ENCODE measurements at regions not wholly inside any gene's neighbourhood (a gene's known extent, or its start where the extent isn't known, plus 50 kb on each side); places are given as distances from the start of the nearest gene placed in this dataset.

DNA sequence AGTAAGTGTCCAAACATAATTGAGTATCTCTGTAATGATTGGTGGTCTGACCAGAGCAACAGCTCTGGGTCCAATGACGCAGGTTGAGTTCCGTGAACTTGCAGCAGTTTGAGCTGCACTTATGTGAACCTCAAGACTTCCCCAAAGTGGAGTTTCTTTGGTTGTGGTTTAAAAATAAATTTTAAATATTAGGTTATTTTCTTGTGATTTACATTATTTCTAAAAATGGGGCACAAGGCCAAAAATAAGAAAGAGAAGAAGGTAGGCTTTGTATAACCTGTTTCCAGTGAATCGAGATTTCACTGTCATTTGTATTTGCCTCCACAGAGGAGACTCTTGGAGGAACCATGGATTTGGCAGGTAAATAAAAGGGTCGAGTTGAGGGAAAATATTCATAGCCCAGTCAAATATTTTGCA is 166.4 kb upstream of the ZNF217 start:
- intact Hi-C loops (cut with DNase I) = no loop called here
- 87 to 89% (median 87%) methylated on average over 4 of the region's 4 CpGs for WGBS, 3 donors
- no peaks in the 10 kb centered on the region for H3K27me3 ChIP-seq
- no peak overlapping the region for H3K27ac ChIP-seq
- no peaks in the 10 kb centered on the region for H3K4me1 ChIP-seq (ENCODE audit: insufficient read depth)
- no peak overlapping the region for H3K4me3 ChIP-seq
- no peak for DNase-seq
- no peaks in the 10 kb centered on the region for H3K36me3 ChIP-seq
- TF ChIP-seq EP300 (IDR thresholded peaks at IDR 0.05) (no peak), POLR2A (IDR thresholded peaks at IDR 0.05) (no peak)
- TF ChIP-seq, protein P1, sequence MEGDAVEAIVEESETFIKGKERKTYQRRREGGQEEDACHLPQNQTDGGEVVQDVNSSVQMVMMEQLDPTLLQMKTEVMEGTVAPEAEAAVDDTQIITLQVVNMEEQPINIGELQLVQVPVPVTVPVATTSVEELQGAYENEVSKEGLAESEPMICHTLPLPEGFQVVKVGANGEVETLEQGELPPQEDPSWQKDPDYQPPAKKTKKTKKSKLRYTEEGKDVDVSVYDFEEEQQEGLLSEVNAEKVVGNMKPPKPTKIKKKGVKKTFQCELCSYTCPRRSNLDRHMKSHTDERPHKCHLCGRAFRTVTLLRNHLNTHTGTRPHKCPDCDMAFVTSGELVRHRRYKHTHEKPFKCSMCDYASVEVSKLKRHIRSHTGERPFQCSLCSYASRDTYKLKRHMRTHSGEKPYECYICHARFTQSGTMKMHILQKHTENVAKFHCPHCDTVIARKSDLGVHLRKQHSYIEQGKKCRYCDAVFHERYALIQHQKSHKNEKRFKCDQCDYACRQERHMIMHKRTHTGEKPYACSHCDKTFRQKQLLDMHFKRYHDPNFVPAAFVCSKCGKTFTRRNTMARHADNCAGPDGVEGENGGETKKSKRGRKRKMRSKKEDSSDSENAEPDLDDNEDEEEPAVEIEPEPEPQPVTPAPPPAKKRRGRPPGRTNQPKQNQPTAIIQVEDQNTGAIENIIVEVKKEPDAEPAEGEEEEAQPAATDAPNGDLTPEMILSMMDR (IDR thresholded peaks at IDR 0.05) = no peak
- no peaks in the 10 kb centered on the region for H3K9me3 ChIP-seq

DNA sequence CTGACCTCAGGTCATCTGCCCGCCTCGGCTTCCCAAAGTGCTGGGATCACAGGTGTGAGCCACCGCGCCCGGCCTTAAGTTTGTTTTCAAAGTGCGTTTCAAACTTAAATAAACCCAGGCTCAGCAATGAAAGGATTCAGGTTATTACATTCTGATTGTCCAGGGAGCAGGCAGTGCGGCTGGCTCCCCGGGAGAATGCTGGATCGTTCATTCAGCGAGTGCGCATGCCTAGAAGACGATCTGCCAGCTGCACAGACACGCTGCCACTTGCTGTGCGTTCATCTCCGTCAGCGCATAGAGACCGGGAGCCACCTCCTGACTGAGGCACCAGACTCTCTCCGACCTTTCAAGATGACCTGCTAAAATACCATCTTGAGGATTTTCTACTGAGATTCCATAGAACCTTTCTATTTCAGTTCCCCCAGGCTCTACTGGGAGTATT is 163.9 kb upstream of the ZNF217 start:
- Histone ChIP-seq H3K4me1 (ENCODE audit: insufficient read depth) (peaks cover 1% of the 10 kb centered on the region), H3K9me3 (no peaks in the 10 kb centered on the region), H3K27me3 (no peaks in the 10 kb centered on the region), H3K36me3 (no peaks in the 10 kb centered on the region), H3K4me3 (no peak overlapping the region), H3K27ac (no peak overlapping the region)
- no peak for TF ChIP-seq POLR2A (IDR thresholded peaks at IDR 0.05)
- TF ChIP-seq EP300 (IDR thresholded peaks at IDR 0.05) = no peak
- TF ChIP-seq, protein P1 (IDR thresholded peaks at IDR 0.05) = no peak
- intact Hi-C loops (cut with DNase I) = no loop called here
- 95 to 96% (median 95%) methylated on average over 18 of the region's 18 CpGs for whole genome bisulfite sequencing, 3 donors
- DNase-seq = no peak

DNA sequence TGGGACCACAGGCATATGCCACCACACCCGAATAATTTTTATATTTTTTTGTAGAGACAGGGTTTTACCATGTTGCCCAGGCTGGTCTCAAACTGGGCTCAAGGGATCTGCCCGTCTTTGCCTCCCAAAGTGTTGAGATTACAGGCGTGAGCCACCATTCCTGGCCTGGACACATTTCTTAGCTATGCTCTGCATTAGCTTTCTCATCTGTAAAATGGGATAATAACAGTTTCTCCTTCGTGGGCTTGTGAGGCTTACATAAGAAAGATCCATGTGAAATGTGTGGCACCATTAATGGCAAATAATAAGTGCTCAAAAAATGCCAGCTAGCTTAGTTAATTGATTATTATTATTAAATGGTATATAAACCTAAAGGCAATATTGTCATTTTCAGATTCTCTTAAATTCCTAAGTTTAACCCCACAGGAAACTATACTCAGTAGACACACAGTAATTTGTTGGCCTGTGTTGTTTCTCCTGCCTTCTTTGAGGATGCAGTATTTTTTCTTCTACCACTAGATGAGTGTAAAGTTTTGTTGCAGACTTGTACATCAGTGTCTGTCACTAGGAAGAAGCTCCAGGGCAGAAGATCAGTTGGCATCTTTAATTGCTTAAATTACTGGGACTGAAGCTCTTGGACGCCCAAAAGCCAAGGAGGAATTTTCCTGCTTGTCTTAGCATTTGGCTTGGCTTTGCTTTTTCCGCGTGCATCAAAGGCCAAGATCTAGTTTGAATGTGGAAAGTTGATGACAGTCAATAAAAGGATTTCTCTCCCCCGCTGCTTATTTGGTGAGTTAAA is 162.3 kb upstream of the ZNF217 start:
- Histone ChIP-seq H3K9me3 (no peaks in the 10 kb centered on the region), H3K4me1 (ENCODE audit: insufficient read depth) (peaks cover 1% of the 10 kb centered on the region), H3K36me3 (no peaks in the 10 kb centered on the region), H3K4me3 (no peak overlapping the region), H3K27me3 (no peaks in the 10 kb centered on the region), H3K27ac (no peak overlapping the region)
- DNase-seq = no peak
- intact Hi-C loops (cut with DNase I) = no loop called here
- 90 to 92% (median 91%) methylated on average over 8 of the region's 8 CpGs for WGBS, 3 donors
- TF ChIP-seq, protein P1 (IDR thresholded peaks at IDR 0.05) = no peak
- TF ChIP-seq EP300 (IDR thresholded peaks at IDR 0.05) = no peak
- TF ChIP-seq POLR2A (IDR thresholded peaks at IDR 0.05) = no peak

DNA sequence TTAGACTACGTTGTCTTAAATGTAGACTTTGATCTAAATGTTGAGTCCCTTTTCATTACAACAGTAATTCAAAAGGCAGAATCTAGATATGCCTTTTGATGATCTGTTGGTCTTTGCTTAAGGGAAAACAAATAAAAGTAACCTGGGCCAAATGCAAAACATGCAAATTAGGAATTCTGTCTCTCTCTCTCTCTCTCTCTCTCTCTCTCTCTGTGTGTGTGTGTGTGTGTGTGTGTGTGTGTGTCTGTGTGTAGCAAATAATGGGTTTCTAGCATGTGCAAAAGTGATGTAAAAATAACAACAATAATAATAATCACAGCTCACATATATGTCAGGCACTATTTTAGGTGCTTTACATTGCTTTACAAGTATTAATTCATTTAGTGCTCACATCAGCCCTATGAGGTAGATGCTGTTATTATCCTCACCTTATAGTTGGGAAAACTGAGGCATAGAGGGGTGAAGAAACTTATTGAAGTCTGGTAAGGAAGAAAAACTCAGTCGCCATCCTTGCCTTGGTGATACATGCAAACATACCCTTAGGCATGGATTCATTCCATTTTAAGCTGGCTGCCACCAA is 160.3 kb upstream of the ZNF217 start:
- TF ChIP-seq POLR2A (IDR thresholded peaks at IDR 0.05) (no peak), EP300 (IDR thresholded peaks at IDR 0.05) (no peak)
- TF ChIP-seq, protein P1 (IDR thresholded peaks at IDR 0.05) = no peak
- no peaks in the 10 kb centered on the region for H3K36me3 ChIP-seq
- H3K27ac ChIP-seq = no peak overlapping the region
- H3K27me3 ChIP-seq = no peaks in the 10 kb centered on the region
- no peak overlapping the region for H3K4me3 ChIP-seq
- no peaks in the 10 kb centered on the region for H3K9me3 ChIP-seq
- 62 to 70% (median 66%) methylated on average over 2 of the region's 2 CpGs for WGBS, 3 donors
- no peak for DNase-seq
- H3K4me1 ChIP-seq (ENCODE audit: insufficient read depth) = peaks cover 1% of the 10 kb centered on the region
- intact Hi-C loops (cut with DNase I) = no loop called here
